ENCODE measurements at regions not wholly inside any gene's neighbourhood (a gene's known extent, or its start where the extent isn't known, plus 50 kb on each side); places are given as distances from the start of the nearest gene placed in this dataset.

DNA sequence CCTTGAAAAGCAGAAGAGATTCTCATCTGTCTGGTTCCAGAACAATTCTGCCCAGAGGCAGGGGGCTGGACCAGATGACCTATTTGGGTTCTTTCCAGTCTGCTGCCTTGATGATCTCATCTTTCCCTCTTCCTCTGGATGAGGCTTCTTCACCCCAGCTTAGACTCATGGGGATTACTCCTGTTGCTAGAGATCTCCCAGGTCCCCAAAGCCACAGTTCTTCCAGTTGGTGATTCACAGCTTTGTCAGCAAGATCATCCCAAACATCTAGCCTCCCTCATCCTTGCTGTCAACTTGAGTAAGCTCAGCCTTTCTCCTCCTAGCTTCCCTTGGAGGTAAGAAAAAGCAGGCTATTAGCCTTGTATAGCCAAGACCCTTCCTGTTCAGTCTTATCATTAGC is 64.2 kb upstream of the PJA1 start:
- DNase-seq (ENCODE audit: low spot score) = no peak

GRCh38 chrX:69228732-69229131 is 63.5 kb upstream of the PJA1 start:
- no peak for DNase-seq (ENCODE audit: low spot score)

GRCh38 chrX:69226459-69227158 is 61.4 kb upstream of the PJA1 start:
- no peak for DNase-seq (ENCODE audit: low spot score)

GRCh38 chrX:69222103-69223090 is 57.1 kb upstream of the PJA1 start:
- peak; percentile 90 for DNase-seq (ENCODE audit: low spot score)

- DNase-seq (ENCODE audit: low spot score) = no peak
Observed at GRCh38 chrX:69221239-69222102, 56.2 kb upstream of the PJA1 start.

DNA sequence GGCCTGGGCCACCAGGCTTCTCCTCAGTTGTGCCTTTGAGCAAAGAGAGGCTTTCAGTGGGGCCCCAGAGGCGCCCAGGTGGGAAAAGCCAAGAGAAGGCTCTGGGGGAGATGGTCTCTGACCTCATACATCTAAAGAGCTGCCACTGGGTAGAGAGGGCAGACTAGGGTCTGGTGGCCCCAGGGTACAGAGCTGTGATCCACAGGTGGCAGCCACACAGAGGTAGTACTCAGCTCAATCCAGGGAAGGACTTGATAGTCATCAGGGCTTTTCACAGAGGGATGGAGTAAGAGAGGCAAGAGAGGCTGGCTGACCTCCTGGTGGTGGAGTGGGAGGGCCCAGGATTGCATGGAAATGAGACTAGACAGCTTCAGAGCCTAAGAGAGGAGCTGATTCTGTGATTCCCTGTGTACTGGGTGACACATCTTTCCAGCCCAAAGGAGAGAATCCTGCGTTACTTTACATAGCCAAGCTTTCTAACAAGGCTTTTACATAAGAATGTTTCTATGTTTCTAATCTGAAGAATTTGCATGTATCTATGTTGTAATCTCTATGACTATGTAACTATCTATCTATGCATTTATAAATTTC is 53.2 kb upstream of the PJA1 start:
- no peak for DNase-seq (ENCODE audit: low spot score)

GRCh38 chrX:69216911-69217310 is 51.7 kb upstream of the PJA1 start:
- no peak for DNase-seq (ENCODE audit: low spot score)

DNA sequence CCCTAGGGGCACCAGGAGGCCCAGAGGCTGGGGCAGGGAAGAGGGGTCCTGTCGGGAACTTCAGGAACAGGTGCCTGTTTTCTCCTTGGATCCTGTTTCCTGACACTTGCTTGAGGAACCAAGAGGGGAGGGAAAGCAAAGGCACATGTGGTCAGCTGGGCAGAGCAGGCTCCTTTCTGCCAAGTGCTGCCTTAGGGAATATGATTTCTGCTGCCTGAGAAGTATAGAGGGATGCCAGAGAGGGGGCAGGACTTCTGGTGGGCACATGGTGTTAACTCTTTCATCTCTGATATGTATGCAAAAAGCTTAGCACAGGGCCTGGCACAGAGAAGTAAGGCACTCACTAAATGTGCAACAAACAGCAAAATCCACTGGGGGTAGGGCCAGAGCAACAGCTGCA is 51.2 kb upstream of the PJA1 start:
- DNase-seq (ENCODE audit: low spot score) = no peak

DNA sequence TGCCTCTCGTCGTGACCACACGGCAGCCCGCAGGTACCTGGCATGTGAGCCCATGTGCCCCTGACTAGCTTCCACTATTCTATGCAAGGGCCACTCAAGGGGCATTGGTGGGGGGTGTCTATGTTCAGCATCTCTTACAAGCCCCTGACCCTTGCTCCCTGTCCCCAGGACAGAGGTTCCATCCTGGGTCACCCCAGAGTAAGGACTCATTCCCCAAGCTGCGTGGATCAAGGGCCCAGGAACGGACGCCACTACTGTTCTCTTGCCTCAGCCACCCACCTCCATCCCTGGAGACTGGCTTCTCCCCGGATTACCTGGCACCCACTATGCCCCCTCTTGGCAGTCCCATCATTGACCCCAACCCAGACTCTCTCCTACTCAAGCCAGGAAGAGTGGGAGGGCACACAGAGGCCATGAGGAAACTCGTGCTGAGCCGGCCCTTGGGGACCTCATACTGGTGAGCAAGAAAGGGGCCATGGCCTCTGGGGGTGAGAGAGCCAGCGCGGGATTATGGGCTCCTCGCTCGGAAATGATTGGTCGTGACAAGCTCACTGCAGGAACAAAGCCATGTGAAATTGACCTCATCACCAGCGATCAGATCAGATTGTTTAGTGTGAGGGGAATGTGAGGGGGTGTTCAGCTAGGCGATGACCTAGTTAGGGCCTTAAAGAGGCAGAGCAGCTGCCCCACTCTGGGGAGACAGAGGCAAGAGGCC is 50.1 kb upstream of the PJA1 start:
- DNase-seq (ENCODE audit: low spot score) = no peak

Measured in HT-29 (cell line).